ENCODE measurements at regions not wholly inside any gene's neighbourhood (a gene's known extent, or its start where the extent isn't known, plus 50 kb on each side); places are given as distances from the start of the nearest gene placed in this dataset.

- no peak for DNase-seq
- no peak for ATAC-seq (ENCODE audit: poor library complexity)
- intact Hi-C loops (cut with DNase I), result no loop called here
Observed at GRCh38 chr3:164498917-164499316, 579.4 kb downstream of the SI start.

- intact Hi-C loops (cut with DNase I), result no loop called here
- ATAC-seq (ENCODE audit: poor library complexity) (no peak), DNase-seq (no peak)
Observed at GRCh38 chr3:164488893-164489292, 589.4 kb downstream of the SI start.

GRCh38 chr3:164486150-164486549, 592.1 kb downstream of the SI start:
- ATAC-seq (ENCODE audit: poor library complexity), result peak; percentile 75
- intact Hi-C loops (cut with DNase I), result no loop called here
- no peak for DNase-seq

- intact Hi-C loops (cut with DNase I), result no loop called here
- DNase-seq, result no peak
- no peak for ATAC-seq (ENCODE audit: poor library complexity)
Observed at GRCh38 chr3:164479978-164480377, 598.3 kb downstream of the SI start.

GRCh38 chr3:164479406-164479805, 598.9 kb downstream of the SI start:
- no peak for ATAC-seq (ENCODE audit: poor library complexity)

GRCh38 chr3:164478323-164478722, 600.0 kb downstream of the SI start:
- no peak for DNase-seq
- intact Hi-C loops (cut with DNase I), result no loop called here
- ATAC-seq (ENCODE audit: poor library complexity), result no peak

More at GRCh38 chr3:164479406-164479805, 598.9 kb downstream of the SI start:
- intact Hi-C loops (cut with DNase I), result no loop called here
- no peak for DNase-seq

- intact Hi-C loops (cut with DNase I), result no loop called here
- ATAC-seq (ENCODE audit: poor library complexity), result no peak
- peak; percentile 26 for DNase-seq
Observed at GRCh38 chr3:164477403-164477802, 600.9 kb downstream of the SI start.

GRCh38 chr3:164476631-164477030, 601.7 kb downstream of the SI start:
- DNase-seq, result no peak
- intact Hi-C loops (cut with DNase I), result no loop called here
- no peak for ATAC-seq (ENCODE audit: poor library complexity)

GRCh38 chr3:164470471-164470870, 607.8 kb downstream of the SI start:
- no peak for DNase-seq
- intact Hi-C loops (cut with DNase I), result no loop called here
- ATAC-seq (ENCODE audit: poor library complexity), result no peak

- no peak for DNase-seq
- intact Hi-C loops (cut with DNase I), result no loop called here
- no peak for ATAC-seq (ENCODE audit: poor library complexity)
Observed at GRCh38 chr3:164468055-164468454, 610.2 kb downstream of the SI start.

- ATAC-seq (ENCODE audit: poor library complexity) (no peak), DNase-seq (no peak)
- intact Hi-C loops (cut with DNase I), result no loop called here
Observed at GRCh38 chr3:164467007-164467406, 611.3 kb downstream of the SI start.

- ATAC-seq (ENCODE audit: poor library complexity) (no peak), DNase-seq (no peak)
- intact Hi-C loops (cut with DNase I), result no loop called here
Observed at GRCh38 chr3:164465172-164465571, 613.1 kb downstream of the SI start.

GRCh38 chr3:164460851-164461250, 617.4 kb downstream of the SI start:
- intact Hi-C loops (cut with DNase I), result no loop called here
- ATAC-seq (ENCODE audit: poor library complexity) (no peak), DNase-seq (no peak)

- intact Hi-C loops (cut with DNase I), result no loop called here
- no peak for ATAC-seq (ENCODE audit: poor library complexity)
- DNase-seq, result no peak
Observed at GRCh38 chr3:164459521-164460151, 618.7 kb downstream of the SI start.

GRCh38 chr3:164458986-164459385, 619.3 kb downstream of the SI start:
- intact Hi-C loops (cut with DNase I), result no loop called here
- DNase-seq (no peak), ATAC-seq (ENCODE audit: poor library complexity) (no peak)

GRCh38 chr3:164453714-164454113, 624.6 kb downstream of the SI start:
- intact Hi-C loops (cut with DNase I), result no loop called here
- ATAC-seq (ENCODE audit: poor library complexity), result no peak
- no peak for DNase-seq

- DNase-seq, result no peak
- ATAC-seq (ENCODE audit: poor library complexity), result no peak
- intact Hi-C loops (cut with DNase I), result no loop called here
Observed at GRCh38 chr3:164452707-164453106, 625.6 kb downstream of the SI start.

GRCh38 chr3:164451072-164451910, 627.0 kb downstream of the SI start:
- DNase-seq (peak; percentile 38), ATAC-seq (ENCODE audit: poor library complexity) (peak; percentile 76)
- intact Hi-C loops (cut with DNase I), result no loop called here

- DNase-seq (no peak), ATAC-seq (ENCODE audit: poor library complexity) (peak; percentile 83)
- intact Hi-C loops (cut with DNase I), result no loop called here
Observed at GRCh38 chr3:164450276-164450905, 627.9 kb downstream of the SI start.

GRCh38 chr3:164419220-164419619, 659.1 kb downstream of the SI start:
- no peak for ATAC-seq (ENCODE audit: poor library complexity)
- intact Hi-C loops (cut with DNase I), result no loop called here
- DNase-seq, result no peak
